ENCODE measurements at regions not wholly inside any gene's neighbourhood (a gene's known extent, or its start where the extent isn't known, plus 50 kb on each side); places are given as distances from the start of the nearest gene placed in this dataset.

GRCh38 chr1:219834314-219834917 lies 93.9 kb downstream of the SLC30A10 start:
- no peak for TF ChIP-seq CTCF (IDR thresholded peaks at IDR 0.05)
- no peak for TF ChIP-seq POLR2A (IDR thresholded peaks at IDR 0.05)

All from thyroid gland (tissue), 4 donors.